HEK293 (cell line): ENCODE measurements at regions not wholly inside any gene's neighbourhood (a gene's known extent, or its start where the extent isn't known, plus 50 kb on each side); places are given as distances from the start of the nearest gene placed in this dataset.
A peak's percentile ranks its signal among the peaks of the same experiment; 100 is the strongest.

ENCODE experiments used
- CTCF ChIA-PET: fragments of 350-600 bp; formaldehyde crosslinking; extraction: SDS; loops from one replicate; lab custom pipeline; 2021; ENCODE audit warnings: antibody characterized with exemption; lab: Yijun Ruan, JAX
- POLR2A ChIA-PET: fragments of 300-600 bp; formaldehyde crosslinking; extraction: SDS; loops from one replicate; lab custom pipeline; 2020; ENCODE audit warnings: antibody characterized with exemption, inconsistent platforms; lab: Yijun Ruan, JAX
- H3K27ac ChIP-seq: fragments of 200-500 bp; sonication (Bioruptor generic); 2 replicates; pipeline ENCODE4 v1.5.1; 2014; ENCODE audit warnings: low read depth, low read length, control low read depth, inconsistent platforms; ENCODE audit errors: extremely low read depth
- H3K36me3 ChIP-seq, 2 experiments: fragments of 200-500 bp in 1 of 2; sonication (Bioruptor generic) in 1 of 2; 1 replicate in 1 of 2; 2 replicates in 1 of 2; pipeline ENCODE4 v1.5.1; 2014 to 2017; ENCODE audit warnings: inconsistent platforms in 2 of 2, low read length in 2 of 2; ENCODE audit not compliant: control insufficient read depth in 2 of 2, insufficient read depth in 1 of 2
- H3K4me1 ChIP-seq: fragments of 200-500 bp; sonication (Bioruptor generic); 2 replicates; pipeline ENCODE4 v1.5.1; 2014; ENCODE audit warnings: mild to moderate bottlenecking, low read length, inconsistent platforms; ENCODE audit not compliant: control insufficient read depth, insufficient read depth
- H3K4me3 ChIP-seq: 2 replicates; pipeline ENCODE4 v1.5.1; 2011; ENCODE audit warnings: low read depth, mild to moderate bottlenecking, control low read depth, low read length, moderate library complexity
- H3K9me3 ChIP-seq: fragments of 200-500 bp; sonication (Bioruptor generic); 2 replicates; pipeline ENCODE4 v1.5.1; 2014; ENCODE audit warnings: low read depth, low read length, inconsistent platforms; ENCODE audit not compliant: control insufficient read depth, insufficient read depth
- BCL11B ChIP-seq: fragments of 450-650 bp; formaldehyde crosslinking; IDR thresholded peaks from 2 replicates; pipeline ENCODE4 v1.5.1; 2016; ENCODE audit warnings: low read depth, missing biosample characterization, missing genetic modification characterization
- CTCF ChIP-seq: fragments of 450-650 bp; formaldehyde crosslinking; IDR thresholded peaks from 2 replicates; pipeline ENCODE4 v1.5.1; 2016; ENCODE audit warnings: missing biosample characterization, missing genetic modification characterization
- INSM2 ChIP-seq: fragments of 450-650 bp; formaldehyde crosslinking; IDR thresholded peaks from 2 replicates; pipeline ENCODE4 v1.5.1; 2016; ENCODE audit warnings: missing biosample characterization, missing genetic modification characterization
- KLF10 ChIP-seq: fragments of 450-650 bp; IDR thresholded peaks from 2 replicates; pipeline ENCODE4 v1.5.1; 2018; ENCODE audit warnings: missing biosample characterization, mild to moderate bottlenecking, missing genetic modification characterization
- SCRT2 ChIP-seq: fragments of 450-650 bp; formaldehyde crosslinking; IDR thresholded peaks from 2 replicates; pipeline ENCODE4 v1.5.1; 2016; ENCODE audit warnings: missing biosample characterization, missing genetic modification characterization
- SP2 ChIP-seq: fragments of 450-650 bp; formaldehyde crosslinking; IDR thresholded peaks from 2 replicates; pipeline ENCODE4 v1.5.1; 2016; ENCODE audit warnings: missing biosample characterization, missing genetic modification characterization
- SP7 ChIP-seq: fragments of 450-650 bp; formaldehyde crosslinking; IDR thresholded peaks from 2 replicates; pipeline ENCODE4 v1.5.1; 2016; ENCODE audit warnings: missing biosample characterization, missing genetic modification characterization
- ZBTB44 ChIP-seq: fragments of 450-650 bp; IDR thresholded peaks from 2 replicates; pipeline ENCODE4 v1.5.1; 2018; ENCODE audit warnings: missing biosample characterization, mild to moderate bottlenecking, missing genetic modification characterization
- ZBTB8A ChIP-seq: fragments of 450-650 bp; formaldehyde crosslinking; IDR thresholded peaks from 2 replicates; pipeline ENCODE4 v1.5.1; 2016; ENCODE audit warnings: missing biosample characterization, missing genetic modification characterization
- ZFHX2 ChIP-seq: fragments of 450-650 bp; formaldehyde crosslinking; conservative IDR thresholded peaks from 2 replicates; pipeline ENCODE4 v1.5.1; 2016; ENCODE audit warnings: missing biosample characterization, missing genetic modification characterization
- ZFP37 ChIP-seq: fragments of 450-650 bp; formaldehyde crosslinking; IDR thresholded peaks from 2 replicates; pipeline ENCODE4 v1.5.1; 2016; ENCODE audit warnings: missing biosample characterization, missing genetic modification characterization
- ZIC2 ChIP-seq: fragments of 450-650 bp; formaldehyde crosslinking; IDR thresholded peaks from 2 replicates; pipeline ENCODE4 v1.5.1; 2016; ENCODE audit warnings: missing biosample characterization, missing genetic modification characterization
- ZNF140 ChIP-seq: fragments of 450-650 bp; formaldehyde crosslinking; IDR thresholded peaks from 2 replicates; pipeline ENCODE4 v1.5.1; 2016; ENCODE audit warnings: missing biosample characterization, missing genetic modification characterization
- ZNF155 ChIP-seq: fragments of 450-650 bp; formaldehyde crosslinking; IDR thresholded peaks from 2 replicates; pipeline ENCODE4 v1.5.1; 2016; ENCODE audit warnings: missing biosample characterization, missing genetic modification characterization
- ZNF311 ChIP-seq: fragments of 450-650 bp; formaldehyde crosslinking; IDR thresholded peaks from 2 replicates; pipeline ENCODE4 v1.5.1; 2017; ENCODE audit warnings: missing biosample characterization, missing genetic modification characterization, borderline replicate concordance
- ZNF324 ChIP-seq: fragments of 450-650 bp; formaldehyde crosslinking; IDR thresholded peaks from 2 replicates; pipeline ENCODE4 v1.5.1; 2016; ENCODE audit warnings: missing biosample characterization, missing genetic modification characterization
- ZNF362 ChIP-seq: fragments of 450-650 bp; formaldehyde crosslinking; IDR thresholded peaks from 2 replicates; pipeline ENCODE4 v1.5.1; 2016; ENCODE audit warnings: missing biosample characterization, missing genetic modification characterization
- ZNF394 ChIP-seq: fragments of 450-650 bp; formaldehyde crosslinking; IDR thresholded peaks from 2 replicates; pipeline ENCODE4 v1.5.1; 2016; ENCODE audit warnings: missing biosample characterization, missing genetic modification characterization, mild to moderate bottlenecking, moderate library complexity, borderline replicate concordance
- ZNF416 ChIP-seq: fragments of 450-650 bp; formaldehyde crosslinking; IDR thresholded peaks from 2 replicates; pipeline ENCODE4 v1.5.1; 2016; ENCODE audit warnings: missing biosample characterization, missing genetic modification characterization
- ZNF514 ChIP-seq: fragments of 450-650 bp; formaldehyde crosslinking; IDR thresholded peaks from 2 replicates; pipeline ENCODE4 v1.5.1; 2016; ENCODE audit warnings: missing biosample characterization, missing genetic modification characterization
- ZNF560 ChIP-seq: fragments of 450-650 bp; formaldehyde crosslinking; IDR thresholded peaks from 2 replicates; pipeline ENCODE4 v1.5.1; 2017; ENCODE audit warnings: missing biosample characterization, missing genetic modification characterization, borderline replicate concordance
- ZNF571 ChIP-seq: fragments of 450-650 bp; formaldehyde crosslinking; IDR thresholded peaks from 2 replicates; pipeline ENCODE4 v1.5.0; 2017; ENCODE audit warnings: missing biosample characterization, missing genetic modification characterization
- ZNF585B ChIP-seq: fragments of 450-650 bp; formaldehyde crosslinking; IDR thresholded peaks from 2 replicates; pipeline ENCODE4 v1.5.1; 2016; ENCODE audit warnings: missing biosample characterization, missing genetic modification characterization
- ZNF621 ChIP-seq: fragments of 450-650 bp; formaldehyde crosslinking; IDR thresholded peaks from 2 replicates; pipeline ENCODE4 v1.5.1; 2017; ENCODE audit warnings: missing biosample characterization, missing genetic modification characterization
- ZNF830 ChIP-seq: fragments of 450-650 bp; IDR thresholded peaks from 2 replicates; pipeline ENCODE4 v1.5.0; 2018; ENCODE audit warnings: missing biosample characterization, missing genetic modification characterization, low read depth, mild to moderate bottlenecking, moderate library complexity

- ChIA-PET POLR2A (no interaction called here), CTCF (no interaction called here)
- no peak overlapping the region for H3K4me3 ChIP-seq
These were observed 82.7 kb upstream of the EFNA5 start for GRCh38 chr5:107753427-107753826.

GRCh38 chr5:107744418-107745330, 73.9 kb upstream of the EFNA5 start:
- H3K9me3 ChIP-seq = no peaks in the 10 kb centered on the region
- H3K4me1 ChIP-seq = no peaks in the 10 kb centered on the region
- TF ChIP-seq ZBTB44 (tag by site-specific recombination) = no peak
- TF ChIP-seq CTCF (tag by site-specific recombination) = no peak
- no peak for TF ChIP-seq SP7 (tag by site-specific recombination)
- no peak for TF ChIP-seq ZNF514
- TF ChIP-seq KLF10 (tag by site-specific recombination) = no peak
- no peak for TF ChIP-seq ZNF621
- no peak for TF ChIP-seq ZNF155
- TF ChIP-seq ZIC2 (tag by site-specific recombination) = no peak
- no peak for TF ChIP-seq ZNF560
- no peak for TF ChIP-seq ZNF140 (tag by site-specific recombination)
- TF ChIP-seq INSM2 = no peak
- TF ChIP-seq ZNF311 (tag by site-specific recombination) = no peak
- no peak for TF ChIP-seq ZNF324 (tag by site-specific recombination)
- no peak for TF ChIP-seq ZBTB8A (tag by site-specific recombination)
- TF ChIP-seq ZNF394 (tag by site-specific recombination) = no peak
- TF ChIP-seq BCL11B (tag by site-specific recombination) = no peak
- CTCF ChIA-PET = no interaction called here
- POLR2A ChIA-PET = no interaction called here
- no peaks in the 10 kb centered on the region for H3K36me3 ChIP-seq
- H3K27ac ChIP-seq = no peak overlapping the region
- no peak overlapping the region for H3K4me3 ChIP-seq

More at GRCh38 chr5:107753427-107753826, 82.7 kb upstream of the EFNA5 start:
- Histone ChIP-seq H3K9me3 (no peaks in the 10 kb centered on the region), H3K36me3 (no peaks in the 10 kb centered on the region), H3K27ac (no peak overlapping the region), H3K4me1 (no peaks in the 10 kb centered on the region)
- peak; percentile 54 for TF ChIP-seq ZNF585B
- TF ChIP-seq SP2 (tag by site-specific recombination) = no peak
- no peak for TF ChIP-seq ZNF571
- no peak for TF ChIP-seq ZNF830
- TF ChIP-seq SCRT2 (tag by site-specific recombination) = no peak
- no peak for TF ChIP-seq ZNF362 (tag by site-specific recombination)
- no peak for TF ChIP-seq ZFP37
- TF ChIP-seq ZFHX2 = no peak
- TF ChIP-seq ZNF416 = no peak
